GM23248 (cell line): ENCODE measurements at regions not wholly inside any gene's neighbourhood (a gene's known extent, or its start where the extent isn't known, plus 50 kb on each side); places are given as distances from the start of the nearest gene placed in this dataset.

ENCODE experiments used
- EZH2 ChIP-seq: fragments of 200-600 bp; sonication (generic); IDR thresholded peaks from 2 replicates; pipeline ENCODE4 v1.6.1; 2018; ENCODE audit warnings: antibody characterized with exemption, mild to moderate bottlenecking; ENCODE audit not compliant: insufficient read depth, poor library complexity, severe bottlenecking
- EZH2phosphoT487 ChIP-seq: fragments of 200-600 bp; sonication (generic); IDR thresholded peaks from 2 replicates; pipeline ENCODE4 v1.6.1; 2018; ENCODE audit warnings: antibody characterized with exemption, moderate library complexity, mild to moderate bottlenecking, low read depth; ENCODE audit not compliant: insufficient read depth

DNA sequence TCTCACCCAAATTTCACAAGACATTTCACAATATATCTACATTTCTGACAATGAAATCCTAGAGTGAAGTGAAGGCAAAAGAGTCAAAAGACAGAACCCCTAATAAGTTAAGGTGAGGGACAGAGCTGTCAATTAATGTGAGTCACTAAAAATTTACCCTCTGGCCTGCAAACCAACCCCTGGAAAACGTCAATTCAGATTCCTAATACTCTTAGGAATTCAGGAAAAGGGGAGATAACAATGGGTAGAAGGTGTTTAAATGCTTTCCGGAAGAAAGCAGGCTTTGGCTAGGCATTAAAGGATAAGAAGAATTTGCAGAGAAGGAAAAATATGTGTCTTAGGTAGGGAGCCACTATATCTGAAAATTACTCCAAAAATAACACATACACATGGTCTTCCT is 299.6 kb downstream of the INHBA start:
- TF ChIP-seq EZH2 (no peak), EZH2phosphoT487 (no peak)
